C4-2B (cell line): ENCODE measurements at regions not wholly inside any gene's neighbourhood (a gene's known extent, or its start where the extent isn't known, plus 50 kb on each side); places are given as distances from the start of the nearest gene placed in this dataset.

ENCODE experiments used
- H3K27ac ChIP-seq: fragments of 450-650 bp; 2 replicates; pipeline ENCODE4 v1.5.1; 2017
- CTCF ChIP-seq: fragments of 450-650 bp; conservative IDR thresholded peaks from 2 replicates; pipeline ENCODE4 v1.5.1; 2017; ENCODE audit warnings: mild to moderate bottlenecking
- ZFX ChIP-seq: fragments of 450-650 bp; IDR thresholded peaks from 2 replicates; pipeline ENCODE4 v1.6.1; 2017

- H3K27ac ChIP-seq = no peak overlapping the region
- TF ChIP-seq CTCF (no peak), ZFX (no peak)
Observed at GRCh38 chr19:30170081-30170480, 202.1 kb upstream of the ZNF536 start.

GRCh38 chr19:30170495-30171137, 201.6 kb upstream of the ZNF536 start:
- TF ChIP-seq CTCF = no peak
- no peak for TF ChIP-seq ZFX
- no peak overlapping the region for H3K27ac ChIP-seq

GRCh38 chr19:30171138-30171635, 201.0 kb upstream of the ZNF536 start:
- TF ChIP-seq CTCF (no peak), ZFX (no peak)
- H3K27ac ChIP-seq = no peak overlapping the region

DNA sequence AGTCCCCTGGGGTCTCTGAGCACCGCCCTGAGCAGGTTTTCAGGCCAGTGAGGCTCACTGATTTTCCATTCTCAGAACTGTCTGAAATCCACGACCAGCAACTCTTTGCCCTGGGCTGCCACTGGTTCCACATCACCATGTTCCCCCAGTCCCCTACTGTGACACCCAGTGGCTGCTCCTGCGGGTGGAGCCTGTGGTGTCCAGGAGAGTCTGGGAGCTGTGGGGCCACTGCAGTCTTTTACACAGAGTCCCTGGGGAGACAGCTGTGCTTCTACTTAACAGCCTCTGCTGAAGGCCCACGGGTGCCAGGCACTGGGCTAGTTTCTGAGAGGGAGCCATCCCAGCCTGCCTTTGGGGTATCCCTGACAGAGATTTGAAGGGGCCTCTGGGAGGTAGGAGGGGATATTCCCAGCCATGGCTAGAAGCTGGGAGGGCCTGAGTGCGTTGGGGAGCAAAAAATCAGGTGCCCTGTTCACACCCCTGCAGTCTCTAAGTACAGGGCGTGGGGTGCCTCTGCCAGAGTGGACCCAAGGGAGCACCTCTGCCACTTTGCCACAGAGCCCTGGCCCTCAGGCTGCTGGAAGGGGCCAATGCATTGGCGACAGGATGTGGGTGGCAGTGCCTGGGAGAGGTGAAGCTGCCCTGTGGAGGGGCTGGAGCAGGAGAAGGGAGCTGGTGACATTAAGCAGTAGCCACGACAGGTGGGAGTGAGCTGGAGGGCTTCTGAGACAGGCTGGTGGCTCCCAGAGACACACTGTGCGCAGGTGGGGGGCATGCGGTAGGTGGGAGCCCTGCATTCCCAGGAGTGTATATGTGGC, 200.2 kb upstream of the ZNF536 start:
- TF ChIP-seq ZFX (no peak), CTCF (no peak)
- H3K27ac ChIP-seq = no peak overlapping the region

DNA sequence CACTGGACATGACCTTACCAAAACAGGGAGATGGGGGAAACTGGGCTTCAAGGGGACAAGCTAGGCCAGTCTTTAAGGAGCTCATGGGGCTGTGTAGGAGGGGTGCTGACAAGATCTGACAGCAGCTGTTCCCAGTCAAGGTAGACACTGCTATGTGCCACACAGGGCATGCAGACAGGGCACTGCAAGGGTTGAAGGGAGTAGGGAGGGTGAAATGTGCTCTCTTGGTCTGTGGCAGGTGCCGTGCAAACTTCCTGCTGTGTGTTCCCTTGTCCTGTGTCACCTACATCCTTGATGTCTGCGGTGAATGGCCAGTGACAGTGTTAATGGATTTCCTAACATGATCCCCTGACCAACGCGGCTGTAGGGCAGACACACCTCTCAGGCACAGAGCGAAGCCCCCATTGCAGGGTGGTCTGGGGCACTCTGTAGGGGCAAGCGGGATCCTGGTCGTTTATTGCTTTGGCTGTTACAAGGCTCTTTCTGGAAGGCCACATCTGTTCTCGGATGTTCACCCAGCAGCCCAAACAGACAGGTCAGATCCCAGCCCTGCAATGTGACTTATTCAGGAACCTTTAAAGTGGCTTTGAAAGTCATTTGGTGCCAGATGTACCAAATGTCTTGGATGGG, 199.5 kb upstream of the ZNF536 start:
- TF ChIP-seq ZFX = no peak
- TF ChIP-seq CTCF = no peak
- no peak overlapping the region for H3K27ac ChIP-seq

GRCh38 chr19:30173593-30174356, 198.4 kb upstream of the ZNF536 start:
- no peak overlapping the region for H3K27ac ChIP-seq

More at GRCh38 chr19:30173593-30174356, 198.4 kb upstream of the ZNF536 start:
- TF ChIP-seq CTCF (no peak), ZFX (no peak)
